ENCODE measurements at regions not wholly inside any gene's neighbourhood (a gene's known extent, or its start where the extent isn't known, plus 50 kb on each side); places are given as distances from the start of the nearest gene placed in this dataset.

DNA sequence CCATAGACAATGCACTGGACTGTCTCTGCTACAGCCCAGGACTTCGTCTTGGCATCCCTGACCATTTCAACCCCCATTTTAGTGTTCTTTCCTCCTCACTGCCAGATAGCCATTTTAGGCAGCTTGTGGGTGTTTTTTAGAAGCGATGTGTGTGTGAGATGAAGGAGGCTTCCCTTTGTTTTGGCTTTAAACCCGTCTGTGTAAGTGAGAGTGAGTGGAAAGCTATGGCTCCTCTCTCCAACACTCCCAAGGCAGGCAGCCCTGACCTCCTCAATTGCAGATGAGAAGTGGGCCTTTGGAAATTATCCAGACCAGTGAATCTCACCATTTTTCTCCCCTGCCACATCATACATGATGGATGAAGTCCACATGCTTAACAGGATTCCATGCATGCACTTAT lies 70.3 kb upstream of the PGBD5 start:
- TF ChIP-seq, protein P1, sequence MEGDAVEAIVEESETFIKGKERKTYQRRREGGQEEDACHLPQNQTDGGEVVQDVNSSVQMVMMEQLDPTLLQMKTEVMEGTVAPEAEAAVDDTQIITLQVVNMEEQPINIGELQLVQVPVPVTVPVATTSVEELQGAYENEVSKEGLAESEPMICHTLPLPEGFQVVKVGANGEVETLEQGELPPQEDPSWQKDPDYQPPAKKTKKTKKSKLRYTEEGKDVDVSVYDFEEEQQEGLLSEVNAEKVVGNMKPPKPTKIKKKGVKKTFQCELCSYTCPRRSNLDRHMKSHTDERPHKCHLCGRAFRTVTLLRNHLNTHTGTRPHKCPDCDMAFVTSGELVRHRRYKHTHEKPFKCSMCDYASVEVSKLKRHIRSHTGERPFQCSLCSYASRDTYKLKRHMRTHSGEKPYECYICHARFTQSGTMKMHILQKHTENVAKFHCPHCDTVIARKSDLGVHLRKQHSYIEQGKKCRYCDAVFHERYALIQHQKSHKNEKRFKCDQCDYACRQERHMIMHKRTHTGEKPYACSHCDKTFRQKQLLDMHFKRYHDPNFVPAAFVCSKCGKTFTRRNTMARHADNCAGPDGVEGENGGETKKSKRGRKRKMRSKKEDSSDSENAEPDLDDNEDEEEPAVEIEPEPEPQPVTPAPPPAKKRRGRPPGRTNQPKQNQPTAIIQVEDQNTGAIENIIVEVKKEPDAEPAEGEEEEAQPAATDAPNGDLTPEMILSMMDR (conservative IDR thresholded peaks at IDR 0.05; ENCODE audit: low read depth, low read length): no peak
- TF ChIP-seq POLR2A (IDR thresholded peaks at IDR 0.05; ENCODE audit: low read depth, low read length): no peak
